ENCODE measurements at regions not wholly inside any gene's neighbourhood (a gene's known extent, or its start where the extent isn't known, plus 50 kb on each side); places are given as distances from the start of the nearest gene placed in this dataset.

DNA sequence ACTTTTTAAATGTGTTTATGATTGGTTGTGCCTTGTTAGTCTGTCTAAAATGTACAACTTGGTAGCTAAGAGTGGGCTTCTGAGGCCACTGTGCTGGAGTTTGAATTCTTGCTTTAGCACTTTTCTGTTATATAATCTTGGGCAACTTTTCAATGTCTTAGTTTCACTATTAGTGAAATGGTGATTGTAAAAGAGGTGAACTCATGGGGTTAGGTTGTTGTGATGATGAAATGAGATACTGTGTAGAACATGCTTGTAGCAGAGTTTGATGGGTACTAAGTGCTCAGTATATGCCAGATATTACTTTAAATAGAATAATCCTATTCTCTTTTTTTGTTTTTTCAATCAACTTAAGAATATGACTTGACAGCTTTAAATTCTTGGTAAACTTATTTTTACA, 624.7 kb downstream of the CD109 start:
- DNase-seq = no peak
- H3K36me3 ChIP-seq (replicated peaks; ENCODE audit: control insufficient read depth, insufficient read depth, low read length) = no peaks in the 10 kb centered on the region
- H3K4me3 ChIP-seq (ENCODE audit: insufficient read depth, low read depth, low read length) = no peak overlapping the region
- H3K27me3 ChIP-seq (ENCODE audit: control insufficient read depth, insufficient read depth, low read length) = no peaks in the 10 kb centered on the region

DNA sequence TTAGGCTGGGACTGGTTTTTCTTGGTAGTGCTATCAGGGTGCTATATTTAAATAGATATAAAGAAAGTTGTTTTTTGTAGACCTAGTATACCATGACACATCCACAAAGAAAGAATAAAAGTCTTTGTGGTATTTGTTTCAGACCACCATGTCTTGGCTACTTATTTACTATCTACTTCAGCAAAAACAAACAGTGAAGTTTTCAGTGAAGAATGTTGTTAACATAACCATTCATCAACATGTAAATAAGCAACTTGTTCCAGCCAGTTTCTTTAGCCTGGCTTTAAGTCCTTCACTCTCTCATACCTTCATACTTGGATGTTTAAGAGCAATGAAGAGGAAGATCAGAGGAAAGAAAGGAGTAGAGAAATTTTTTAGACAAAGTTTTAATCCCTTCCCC, 624.1 kb downstream of the CD109 start:
- no peak overlapping the region for H3K4me3 ChIP-seq (ENCODE audit: insufficient read depth, low read depth, low read length)
- DNase-seq = peak; percentile 8
- H3K27me3 ChIP-seq (ENCODE audit: control insufficient read depth, insufficient read depth, low read length) = no peaks in the 10 kb centered on the region
- H3K36me3 ChIP-seq (replicated peaks; ENCODE audit: control insufficient read depth, insufficient read depth, low read length) = no peaks in the 10 kb centered on the region

DNA sequence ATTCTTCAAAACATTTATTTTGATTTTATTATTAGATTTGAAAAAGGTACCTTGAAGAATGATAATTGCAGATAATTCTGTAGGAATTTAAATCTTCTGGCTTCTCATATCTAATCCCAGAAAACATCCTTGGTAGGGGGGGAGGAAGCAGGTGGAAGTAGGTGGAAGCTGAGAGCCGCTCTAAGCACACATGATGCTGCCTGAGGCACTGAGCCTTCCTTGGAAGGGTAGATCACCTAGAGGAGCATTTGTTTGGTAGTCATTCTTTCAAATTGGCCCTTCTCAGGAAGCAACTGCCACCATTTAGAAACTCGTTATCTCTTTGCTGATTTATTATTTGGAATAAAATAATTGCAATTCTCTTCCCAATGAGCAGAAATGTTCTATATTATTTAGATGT, 623.3 kb downstream of the CD109 start:
- Histone ChIP-seq H3K4me3 (ENCODE audit: insufficient read depth, low read depth, low read length) (no peak overlapping the region), H3K27me3 (ENCODE audit: control insufficient read depth, insufficient read depth, low read length) (no peaks in the 10 kb centered on the region), H3K36me3 (replicated peaks; ENCODE audit: control insufficient read depth, insufficient read depth, low read length) (no peaks in the 10 kb centered on the region)
- DNase-seq = no peak

DNA sequence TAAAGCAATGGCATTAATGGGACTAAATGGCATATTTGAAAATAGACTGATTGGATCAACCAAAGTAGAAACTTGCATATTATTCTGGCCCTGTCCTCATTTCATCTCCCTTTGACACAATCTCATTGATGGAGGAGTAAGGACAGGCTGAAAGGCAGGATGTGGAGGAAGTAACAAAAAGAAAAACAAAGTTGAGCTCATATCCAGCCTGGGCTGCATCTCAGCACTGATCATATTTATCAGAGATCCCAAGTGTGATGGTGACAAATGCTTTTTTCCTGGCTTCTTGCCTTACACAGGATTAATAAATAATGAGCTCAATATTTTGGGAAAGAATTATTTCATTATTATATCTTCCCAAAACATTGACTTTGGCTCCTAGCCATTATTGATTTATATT, 622.7 kb downstream of the CD109 start:
- Histone ChIP-seq H3K36me3 (replicated peaks; ENCODE audit: control insufficient read depth, insufficient read depth, low read length) (no peaks in the 10 kb centered on the region), H3K27me3 (ENCODE audit: control insufficient read depth, insufficient read depth, low read length) (no peaks in the 10 kb centered on the region), H3K4me3 (ENCODE audit: insufficient read depth, low read depth, low read length) (no peak overlapping the region)
- no peak for DNase-seq

DNA sequence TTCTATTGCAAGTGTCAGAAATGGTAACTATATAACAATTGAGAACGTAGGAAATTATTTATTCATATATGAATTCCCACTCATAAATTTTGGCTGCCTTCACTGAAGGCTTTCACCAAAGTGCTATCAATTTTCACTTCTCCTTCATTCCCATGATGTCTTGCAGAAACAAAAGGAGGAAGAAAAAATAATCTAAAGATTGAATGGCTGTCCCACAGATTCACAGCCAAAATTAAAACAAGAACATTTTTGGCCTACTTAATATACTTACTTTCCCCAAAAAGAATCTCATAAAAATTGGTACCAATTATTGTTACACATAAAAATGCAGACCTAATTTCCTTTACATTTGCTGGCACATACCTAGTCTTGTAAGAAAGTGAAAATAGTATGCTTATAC, 616.1 kb downstream of the CD109 start:
- no peak for DNase-seq
- Histone ChIP-seq H3K27me3 (ENCODE audit: control insufficient read depth, insufficient read depth, low read length) (no peaks in the 10 kb centered on the region), H3K4me3 (ENCODE audit: insufficient read depth, low read depth, low read length) (no peak overlapping the region), H3K36me3 (replicated peaks; ENCODE audit: control insufficient read depth, insufficient read depth, low read length) (no peaks in the 10 kb centered on the region)

DNA sequence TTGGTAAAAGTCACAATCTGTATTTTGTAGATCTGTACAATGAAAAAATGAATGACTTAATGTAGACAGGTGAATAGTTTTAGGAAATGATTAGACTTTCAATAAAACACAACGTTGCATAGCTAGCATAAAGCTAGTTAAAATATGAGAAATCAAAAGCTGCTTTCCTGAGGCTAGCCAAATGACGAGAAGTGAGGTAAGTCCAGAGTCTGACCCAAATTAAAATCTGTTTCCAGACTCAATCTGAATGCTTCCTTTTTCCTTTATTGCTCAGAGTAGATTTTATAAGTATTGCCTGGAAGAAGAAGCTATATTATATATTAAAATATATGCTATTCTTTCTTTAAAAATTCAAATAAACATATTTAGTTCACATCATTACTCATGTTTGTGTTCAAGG, 615.4 kb downstream of the CD109 start:
- Histone ChIP-seq H3K4me3 (ENCODE audit: insufficient read depth, low read depth, low read length) (no peak overlapping the region), H3K36me3 (replicated peaks; ENCODE audit: control insufficient read depth, insufficient read depth, low read length) (no peaks in the 10 kb centered on the region), H3K27me3 (ENCODE audit: control insufficient read depth, insufficient read depth, low read length) (no peaks in the 10 kb centered on the region)
- no peak for DNase-seq

DNA sequence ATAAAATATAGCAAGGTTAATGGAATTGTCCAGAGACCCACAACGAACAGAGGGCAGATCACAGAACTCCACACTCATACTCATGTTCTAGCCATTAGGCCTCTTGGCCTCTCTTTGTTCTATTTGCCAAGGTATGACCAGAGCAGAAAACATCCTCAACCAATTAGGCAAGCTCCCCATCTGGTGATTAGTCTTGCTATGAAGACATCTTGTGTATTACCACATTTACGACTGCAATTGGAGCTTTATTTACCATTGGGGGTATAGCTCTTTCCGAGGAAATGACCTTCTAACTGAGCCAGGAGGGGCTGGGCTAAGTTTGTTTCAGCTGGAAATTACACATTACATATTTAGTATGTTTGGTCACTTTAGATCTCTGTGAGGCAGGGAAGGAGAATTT, 593.9 kb downstream of the CD109 start:
- Histone ChIP-seq H3K4me3 (ENCODE audit: insufficient read depth, low read depth, low read length) (no peak overlapping the region), H3K36me3 (replicated peaks; ENCODE audit: control insufficient read depth, insufficient read depth, low read length) (no peaks in the 10 kb centered on the region), H3K27me3 (ENCODE audit: control insufficient read depth, insufficient read depth, low read length) (no peaks in the 10 kb centered on the region)
- no peak for DNase-seq

DNA sequence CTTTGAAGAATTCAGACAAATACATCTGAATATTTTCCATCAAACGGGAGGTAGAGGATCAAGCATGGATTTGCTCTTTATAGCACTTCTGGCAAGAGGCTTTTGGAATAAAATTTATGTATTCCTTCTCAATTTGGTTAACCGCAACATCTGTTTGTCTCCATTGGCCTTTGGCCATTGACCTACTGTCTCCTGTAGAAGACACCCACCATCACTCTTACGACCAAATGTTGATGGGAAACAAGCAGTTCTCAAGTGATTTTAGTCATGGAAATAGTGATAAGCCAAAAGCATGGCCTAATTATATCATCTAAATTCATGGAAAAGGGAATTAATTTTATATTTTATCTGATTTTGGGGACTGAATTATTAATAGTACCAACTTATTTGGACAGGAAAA, 591.9 kb downstream of the CD109 start:
- no peak for DNase-seq

DNA sequence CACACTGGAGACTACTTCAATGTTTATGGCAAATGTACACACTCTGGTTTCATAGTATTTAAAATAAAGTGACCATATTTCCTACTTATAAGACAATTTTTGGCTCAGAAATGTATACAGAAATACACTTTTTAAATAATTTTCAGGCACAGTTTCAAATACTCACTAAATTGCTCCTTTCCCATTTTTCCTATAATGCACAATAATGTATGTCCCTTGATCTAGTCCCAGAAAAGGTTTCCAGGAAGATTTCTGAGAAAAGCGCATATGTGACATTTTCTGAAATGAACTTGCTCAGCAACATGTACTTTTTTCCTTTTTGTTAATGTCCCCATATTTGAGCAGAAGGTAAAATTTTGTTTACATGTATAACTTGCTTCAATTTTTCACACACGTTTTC, 591.4 kb downstream of the CD109 start:
- DNase-seq = no peak
- no peaks in the 10 kb centered on the region for H3K27me3 ChIP-seq (ENCODE audit: control insufficient read depth, insufficient read depth, low read length)
- no peaks in the 10 kb centered on the region for H3K36me3 ChIP-seq (replicated peaks; ENCODE audit: control insufficient read depth, insufficient read depth, low read length)
- no peak overlapping the region for H3K4me3 ChIP-seq (ENCODE audit: insufficient read depth, low read depth, low read length)

More for the DNA sequence above, 591.9 kb downstream of the CD109 start:
- H3K4me3 ChIP-seq (ENCODE audit: insufficient read depth, low read depth, low read length) = no peak overlapping the region
- no peaks in the 10 kb centered on the region for H3K27me3 ChIP-seq (ENCODE audit: control insufficient read depth, insufficient read depth, low read length)
- H3K36me3 ChIP-seq (replicated peaks; ENCODE audit: control insufficient read depth, insufficient read depth, low read length) = no peaks in the 10 kb centered on the region

DNA sequence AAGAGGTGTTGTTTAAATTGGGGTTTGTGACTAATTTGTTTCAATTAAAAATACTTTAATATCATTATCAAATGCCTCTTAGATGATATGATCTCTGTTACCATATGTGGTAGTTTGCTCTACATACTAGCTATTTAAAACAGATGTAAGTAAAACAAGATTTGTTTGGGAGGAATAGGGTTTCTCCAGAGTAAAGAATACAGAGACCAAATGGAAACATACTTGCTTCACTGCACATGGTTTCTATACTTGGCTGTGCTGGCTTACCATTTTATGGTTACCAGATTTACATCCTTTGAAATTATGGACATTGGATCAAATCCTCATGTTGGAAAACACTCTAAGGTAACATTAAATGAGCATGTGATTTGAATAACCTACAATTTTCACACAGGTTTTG, 588.3 kb downstream of the CD109 start:
- Histone ChIP-seq H3K4me3 (ENCODE audit: insufficient read depth, low read depth, low read length) (no peak overlapping the region), H3K36me3 (replicated peaks; ENCODE audit: control insufficient read depth, insufficient read depth, low read length) (no peaks in the 10 kb centered on the region), H3K27me3 (ENCODE audit: control insufficient read depth, insufficient read depth, low read length) (no peaks in the 10 kb centered on the region)
- DNase-seq = no peak

DNA sequence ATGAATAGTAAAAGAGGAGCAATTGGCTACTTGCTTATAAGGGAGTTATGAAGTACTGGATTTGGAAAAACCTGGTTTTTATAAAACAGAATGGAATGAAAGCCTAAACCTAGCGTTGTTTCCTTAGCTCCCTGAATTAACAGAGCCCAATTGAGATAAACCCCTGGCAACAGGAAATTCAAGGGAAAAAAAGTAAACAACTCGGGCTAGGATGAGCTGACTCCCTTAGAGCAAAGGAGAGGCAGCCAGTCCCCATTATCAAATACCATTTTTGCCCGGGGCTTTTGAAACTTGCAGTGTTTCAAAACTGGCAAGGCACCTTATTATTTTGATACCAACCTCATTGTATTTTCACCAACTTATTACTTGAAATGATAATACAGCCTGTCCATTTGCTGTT, 587.5 kb downstream of the CD109 start:
- no peaks in the 10 kb centered on the region for H3K27me3 ChIP-seq (ENCODE audit: control insufficient read depth, insufficient read depth, low read length)
- H3K4me3 ChIP-seq (ENCODE audit: insufficient read depth, low read depth, low read length) = no peak overlapping the region
- H3K36me3 ChIP-seq (replicated peaks; ENCODE audit: control insufficient read depth, insufficient read depth, low read length) = no peaks in the 10 kb centered on the region
- DNase-seq = no peak

DNA sequence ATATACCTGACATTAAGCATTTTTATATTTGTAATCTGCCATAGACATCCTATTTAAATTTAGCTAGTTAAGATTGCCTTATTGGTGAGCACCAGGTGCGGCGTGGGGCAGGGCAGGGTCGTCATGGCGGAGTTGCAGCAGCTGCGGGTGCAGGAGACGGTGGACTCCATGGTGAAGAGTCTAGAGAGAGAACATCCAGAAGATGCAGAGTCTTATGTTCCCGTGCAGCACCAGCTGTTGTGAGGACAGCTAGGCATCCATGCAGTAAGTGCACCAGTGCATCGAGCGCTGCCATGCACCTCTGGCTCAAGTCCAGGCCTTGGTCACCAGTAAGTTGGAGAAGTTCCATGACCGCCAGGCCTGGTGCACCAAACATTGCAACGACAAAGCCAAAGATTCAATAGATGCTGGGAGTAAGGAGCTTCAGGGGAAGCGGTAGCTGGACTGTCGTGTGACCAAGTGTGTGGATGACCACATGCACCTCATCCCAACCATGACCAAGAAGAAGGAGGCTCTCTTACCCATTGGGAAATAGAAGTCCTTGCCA, 586.2 kb downstream of the CD109 start:
- no peaks in the 10 kb centered on the region for H3K36me3 ChIP-seq (replicated peaks; ENCODE audit: control insufficient read depth, insufficient read depth, low read length)
- no peak overlapping the region for H3K4me3 ChIP-seq (ENCODE audit: insufficient read depth, low read depth, low read length)
- no peaks in the 10 kb centered on the region for H3K27me3 ChIP-seq (ENCODE audit: control insufficient read depth, insufficient read depth, low read length)
- no peak for DNase-seq

DNA sequence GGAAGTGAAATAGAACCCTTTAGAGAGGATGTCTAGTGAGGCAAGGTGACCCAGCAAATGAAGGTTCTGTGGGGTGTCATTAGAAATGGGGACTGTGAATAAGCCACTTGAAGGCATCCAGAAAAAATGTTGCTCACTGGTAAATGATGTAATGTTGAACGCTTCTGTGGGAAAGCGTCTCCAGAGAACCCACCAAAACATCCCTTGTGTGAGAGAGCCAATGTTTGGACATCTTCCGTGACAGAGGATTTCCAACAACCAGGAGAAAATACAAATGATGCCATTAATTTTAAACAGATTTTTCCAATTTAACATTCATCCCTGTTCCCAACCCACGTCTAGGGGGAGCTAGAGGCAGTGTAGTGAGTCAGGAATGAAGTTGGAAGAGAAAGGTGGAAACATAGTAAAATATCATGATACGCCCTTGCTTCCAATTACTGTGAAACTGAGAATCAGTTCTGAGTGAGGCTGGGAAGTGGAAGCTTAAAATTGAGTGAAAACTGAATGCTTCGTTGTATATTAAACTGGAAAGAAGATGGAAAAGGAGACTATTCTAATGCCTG, 584.2 kb downstream of the CD109 start:
- Histone ChIP-seq H3K4me3 (ENCODE audit: insufficient read depth, low read depth, low read length) (no peak overlapping the region), H3K36me3 (replicated peaks; ENCODE audit: control insufficient read depth, insufficient read depth, low read length) (no peaks in the 10 kb centered on the region), H3K27me3 (ENCODE audit: control insufficient read depth, insufficient read depth, low read length) (no peaks in the 10 kb centered on the region)
- DNase-seq = peak; percentile 12

DNA sequence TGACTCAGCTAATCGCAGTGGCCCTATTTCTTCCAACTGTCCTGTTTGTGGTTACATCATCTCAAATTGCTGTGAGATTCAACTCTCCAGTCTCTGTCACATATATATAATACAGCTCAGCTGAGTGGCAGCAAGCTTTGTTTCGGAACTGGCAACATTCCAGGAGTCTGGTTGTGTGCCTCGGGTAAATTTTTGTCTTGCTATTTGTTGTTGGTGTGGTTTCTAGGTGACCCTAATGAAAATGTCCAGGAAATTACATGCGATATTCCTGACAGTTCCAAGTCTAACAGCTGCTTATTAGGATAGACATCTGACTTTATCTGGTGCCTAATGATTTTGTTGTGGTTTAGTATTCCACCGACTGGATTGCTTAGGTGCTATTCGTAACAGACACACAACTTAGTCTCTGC, 581.8 kb downstream of the CD109 start:
- Histone ChIP-seq H3K27me3 (ENCODE audit: control insufficient read depth, insufficient read depth, low read length) (no peaks in the 10 kb centered on the region), H3K4me3 (ENCODE audit: insufficient read depth, low read depth, low read length) (no peak overlapping the region), H3K36me3 (replicated peaks; ENCODE audit: control insufficient read depth, insufficient read depth, low read length) (no peaks in the 10 kb centered on the region)
- DNase-seq = no peak

DNA sequence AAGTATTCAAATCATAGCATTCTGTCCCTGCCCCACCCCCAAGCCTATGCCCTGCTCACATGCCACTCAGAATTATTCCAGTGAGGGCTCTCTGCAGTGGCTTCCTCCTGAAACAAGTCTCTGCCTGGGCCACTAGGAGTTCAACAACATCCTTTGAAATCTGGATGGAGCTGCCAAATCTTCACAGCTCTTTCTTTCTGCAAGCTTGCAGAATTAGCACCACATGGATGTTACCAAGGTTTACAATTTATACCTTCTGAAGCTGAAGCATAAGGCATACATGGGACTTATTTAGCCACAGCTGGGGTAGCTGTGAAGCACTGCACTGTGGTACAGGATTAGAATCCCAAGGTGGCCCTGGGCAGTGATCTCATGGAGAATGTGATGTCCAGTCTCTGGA, 577.5 kb downstream of the CD109 start:
- Histone ChIP-seq H3K36me3 (replicated peaks; ENCODE audit: control insufficient read depth, insufficient read depth, low read length) (no peaks in the 10 kb centered on the region), H3K4me3 (ENCODE audit: insufficient read depth, low read depth, low read length) (no peak overlapping the region), H3K27me3 (ENCODE audit: control insufficient read depth, insufficient read depth, low read length) (no peaks in the 10 kb centered on the region)
- no peak for DNase-seq

DNA sequence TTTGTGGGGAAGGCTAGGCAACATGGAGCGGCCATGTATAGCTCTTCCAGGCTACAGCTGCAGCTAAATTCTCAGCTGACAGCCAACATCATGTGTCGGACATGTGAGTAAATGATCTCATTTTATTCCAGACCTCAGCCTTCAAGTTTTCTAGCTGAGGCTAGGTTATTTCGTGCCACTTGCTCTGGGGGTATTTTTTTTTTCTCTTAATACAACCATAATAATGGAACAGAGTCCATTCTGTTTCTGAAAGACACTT, 573.5 kb downstream of the CD109 start:
- H3K36me3 ChIP-seq (replicated peaks; ENCODE audit: control insufficient read depth, insufficient read depth, low read length) = no peaks in the 10 kb centered on the region
- H3K4me3 ChIP-seq (ENCODE audit: insufficient read depth, low read depth, low read length) = no peak overlapping the region
- no peak for DNase-seq
- no peaks in the 10 kb centered on the region for H3K27me3 ChIP-seq (ENCODE audit: control insufficient read depth, insufficient read depth, low read length)

Data from H7 (cell line).